ENCODE measurements at regions not wholly inside any gene's neighbourhood (a gene's known extent, or its start where the extent isn't known, plus 50 kb on each side); places are given as distances from the start of the nearest gene placed in this dataset.
"Not testable (repeated sequence)": the region's sequence is repeated elsewhere in the genome, so short reads cannot be mapped to it uniquely, and the experiment has no call there.

DNA sequence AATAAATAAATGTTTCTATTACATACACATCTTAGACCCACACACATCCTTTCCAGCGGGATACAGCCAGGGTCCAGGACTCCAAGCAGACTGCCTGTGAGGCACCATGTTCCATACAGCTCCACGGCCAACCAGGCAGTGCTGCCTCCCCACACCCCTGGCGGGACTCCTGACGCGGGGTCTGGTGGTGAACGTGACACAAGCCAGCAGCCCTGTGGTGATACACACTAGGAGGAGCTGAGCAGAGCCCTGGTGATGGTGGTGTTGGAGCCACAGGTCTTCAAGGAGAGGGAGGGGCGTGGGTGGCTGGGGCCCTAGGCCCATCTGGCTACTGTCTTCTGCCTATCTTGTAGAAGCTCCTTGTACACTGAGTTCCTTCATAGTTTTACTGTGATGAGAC is 53.1 kb upstream of the LPCAT1 start:
- peaks cover 60% of the 10 kb centered on the region for H3K36me3 ChIP-seq (ENCODE audit: control insufficient read depth, insufficient read depth, low read length)
- H3K27me3 ChIP-seq (ENCODE audit: control insufficient read depth, insufficient read depth, low read length); H3K27ac ChIP-seq (ENCODE audit: low read depth, low read length); H3K4me1 ChIP-seq (ENCODE audit: control insufficient read depth, insufficient read depth, low read length); H3K9me3 ChIP-seq (ENCODE audit: control insufficient read depth, insufficient read depth, low read length); H3K9ac ChIP-seq (ENCODE audit: low read depth, low read length); H3K4me3 ChIP-seq (ENCODE audit: low read depth, low read length): not testable (repeated sequence)

DNA sequence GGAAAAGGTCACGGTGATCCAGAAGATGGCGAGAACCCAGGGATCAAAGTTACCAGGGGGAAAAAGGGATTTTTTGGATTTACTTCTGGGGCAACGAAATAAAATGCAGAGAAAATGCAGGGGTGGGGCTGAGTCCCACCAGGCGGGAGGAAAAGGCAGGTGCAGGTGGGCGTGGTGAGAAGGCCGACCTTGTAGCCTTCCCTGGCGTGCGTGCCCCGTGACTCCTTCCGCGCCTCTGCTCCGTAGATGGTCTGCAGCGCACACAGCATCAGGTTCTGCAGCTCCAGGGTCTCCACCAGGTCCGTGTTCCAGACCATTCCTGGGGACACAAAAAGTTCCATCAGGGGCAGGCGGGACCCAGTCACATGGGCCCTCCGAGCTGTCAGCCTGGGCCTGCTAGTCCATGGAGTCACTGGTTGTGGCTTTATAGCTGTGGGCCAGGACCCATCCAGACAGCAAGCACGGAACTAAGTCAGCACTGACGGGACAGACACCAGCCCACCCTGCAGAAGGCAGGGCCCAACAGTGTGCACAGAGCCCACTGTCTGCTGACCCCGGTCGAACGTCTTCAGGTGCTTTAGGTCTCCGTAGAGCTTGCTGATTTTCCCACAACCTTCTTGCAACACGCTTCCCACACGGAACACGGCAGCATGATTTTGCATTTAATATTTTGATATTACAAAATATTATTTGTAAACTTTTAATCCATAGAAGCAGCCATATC is 52.4 kb upstream of the LPCAT1 start:
- H3K27me3 ChIP-seq (ENCODE audit: control insufficient read depth, insufficient read depth, low read length); H3K9ac ChIP-seq (ENCODE audit: low read depth, low read length); H3K4me1 ChIP-seq (ENCODE audit: control insufficient read depth, insufficient read depth, low read length); H3K4me3 ChIP-seq (ENCODE audit: low read depth, low read length); H3K9me3 ChIP-seq (ENCODE audit: control insufficient read depth, insufficient read depth, low read length); H3K27ac ChIP-seq (ENCODE audit: low read depth, low read length): not testable (repeated sequence)
- H3K36me3 ChIP-seq (ENCODE audit: control insufficient read depth, insufficient read depth, low read length) = peaks cover 58% of the 10 kb centered on the region

DNA sequence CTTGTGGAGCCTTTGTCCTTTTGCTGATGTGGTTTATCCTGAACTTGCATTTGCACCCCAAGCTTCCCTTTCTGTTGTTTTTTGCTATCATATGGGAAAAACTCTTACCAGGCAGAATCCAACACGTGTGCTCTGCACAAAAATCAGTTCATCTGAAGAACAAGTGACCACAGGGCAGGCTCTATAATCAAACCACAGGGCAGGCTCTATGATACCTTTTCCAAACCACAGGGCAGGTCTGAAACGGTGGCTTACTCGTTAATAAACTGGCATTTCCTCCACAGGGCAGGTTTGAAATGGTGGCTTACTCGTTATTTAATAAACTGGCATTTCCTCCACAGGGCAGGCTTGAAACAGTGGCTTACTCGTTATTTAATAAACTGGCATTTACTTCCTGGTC is 51.7 kb upstream of the LPCAT1 start:
- Histone ChIP-seq H3K36me3 (ENCODE audit: control insufficient read depth, insufficient read depth, low read length) (peaks cover 59% of the 10 kb centered on the region), H3K9me3 (ENCODE audit: control insufficient read depth, insufficient read depth, low read length) (peaks cover 12% of the 10 kb centered on the region)
- not testable (repeated sequence) for H3K9ac ChIP-seq (ENCODE audit: low read depth, low read length); H3K27me3 ChIP-seq (ENCODE audit: control insufficient read depth, insufficient read depth, low read length); H3K27ac ChIP-seq (ENCODE audit: low read depth, low read length); H3K4me1 ChIP-seq (ENCODE audit: control insufficient read depth, insufficient read depth, low read length); H3K4me3 ChIP-seq (ENCODE audit: low read depth, low read length)

DNA sequence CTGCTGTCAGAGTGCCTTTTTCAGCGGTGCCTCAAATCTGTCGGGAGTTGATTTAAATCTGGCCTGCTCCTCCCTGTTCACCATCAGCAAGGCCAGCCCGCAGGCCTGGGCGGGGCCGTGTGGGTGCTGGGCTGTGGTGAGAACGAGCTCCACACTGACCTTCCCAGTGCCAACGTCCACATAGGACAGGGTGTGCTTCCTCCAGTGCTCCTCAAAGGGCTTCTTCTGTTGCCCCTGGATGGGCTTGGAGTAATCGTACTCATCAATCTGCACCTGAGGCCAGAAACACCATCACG is 50.2 kb upstream of the LPCAT1 start:
- H3K9ac ChIP-seq (ENCODE audit: low read depth, low read length); H3K4me3 ChIP-seq (ENCODE audit: low read depth, low read length); H3K27ac ChIP-seq (ENCODE audit: low read depth, low read length); H3K27me3 ChIP-seq (ENCODE audit: control insufficient read depth, insufficient read depth, low read length); H3K4me1 ChIP-seq (ENCODE audit: control insufficient read depth, insufficient read depth, low read length): not testable (repeated sequence)
- Histone ChIP-seq H3K36me3 (ENCODE audit: control insufficient read depth, insufficient read depth, low read length) (peaks cover 54% of the 10 kb centered on the region), H3K9me3 (ENCODE audit: control insufficient read depth, insufficient read depth, low read length) (peaks cover 11% of the 10 kb centered on the region)

DNA sequence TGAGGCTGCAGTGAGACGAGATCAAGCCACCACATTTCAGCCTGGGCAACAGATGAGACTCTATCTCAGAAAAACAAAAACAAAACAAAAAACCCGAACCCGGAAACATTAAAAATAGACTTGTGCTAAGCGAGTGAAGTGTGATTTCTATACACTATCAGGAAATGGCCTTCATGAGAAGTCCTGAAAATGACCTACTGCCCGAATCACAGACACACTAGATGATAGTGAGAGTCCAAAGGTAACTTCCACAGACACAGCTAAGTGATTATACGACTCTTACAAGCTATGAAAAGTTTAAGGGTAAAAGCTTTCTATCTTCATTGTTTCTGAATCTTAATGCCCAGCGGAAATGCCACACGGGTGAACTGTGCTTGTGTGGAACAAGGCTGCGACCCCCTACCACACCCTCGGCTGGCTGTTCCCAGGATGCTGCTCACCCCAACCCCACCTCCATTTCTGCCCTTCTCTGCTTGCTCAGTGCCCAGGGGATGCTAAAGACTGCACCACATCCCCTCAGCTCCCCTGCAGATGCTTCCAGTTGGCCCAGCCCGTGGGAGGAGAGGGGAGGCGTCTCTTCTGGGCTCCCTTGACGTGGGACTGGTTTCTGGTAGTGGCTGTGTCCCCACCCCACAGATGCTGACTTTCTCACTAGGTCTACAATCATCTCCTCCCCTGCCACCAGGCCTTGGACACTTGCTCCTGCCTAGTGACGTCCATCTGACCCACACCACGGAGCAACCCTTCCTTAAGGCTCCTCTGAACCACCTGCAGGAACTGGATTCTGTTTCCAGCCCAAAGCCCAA is 49.7 kb upstream of the LPCAT1 start:
- H3K36me3 ChIP-seq (ENCODE audit: control insufficient read depth, insufficient read depth, low read length) = peaks cover 50% of the 10 kb centered on the region
- not testable (repeated sequence) for H3K4me1 ChIP-seq (ENCODE audit: control insufficient read depth, insufficient read depth, low read length)

More for the DNA sequence above, 49.7 kb upstream of the LPCAT1 start:
- not testable (repeated sequence) for H3K27ac ChIP-seq (ENCODE audit: low read depth, low read length); H3K27me3 ChIP-seq (ENCODE audit: control insufficient read depth, insufficient read depth, low read length); H3K9ac ChIP-seq (ENCODE audit: low read depth, low read length); H3K4me3 ChIP-seq (ENCODE audit: low read depth, low read length)
- peaks cover 11% of the 10 kb centered on the region for H3K9me3 ChIP-seq (ENCODE audit: control insufficient read depth, insufficient read depth, low read length)
